Ascending aorta (tissue), 2 donors: ENCODE measurements at regions not wholly inside any gene's neighbourhood (a gene's known extent, or its start where the extent isn't known, plus 50 kb on each side); places are given as distances from the start of the nearest gene placed in this dataset.

ENCODE experiments used
- DNase-seq, 2 donors: peaks; one replicate each; pipeline ENCODE4 v3.0.0-alpha.2; 2019; ENCODE audit warnings: low spot score in 2 of 2
- H3K27ac ChIP-seq, 2 donors: fragments of 200-600 bp; sonication (generic); one replicate each; pipeline ENCODE4 v1.5.1; 2016 to 2017; ENCODE audit warnings: mild to moderate bottlenecking in 1 of 2
- H3K27me3 ChIP-seq: fragments of 200-600 bp; sonication (generic); one replicate; pipeline ENCODE4 v1.5.1; 2017
- H3K36me3 ChIP-seq, 2 donors: fragments of 200-600 bp; sonication (generic); one replicate each; pipeline ENCODE4 v1.5.1; 2016
- H3K4me1 ChIP-seq, 2 donors: fragments of 200-600 bp; sonication (generic); one replicate each; pipeline ENCODE4 v1.5.1; 2016 to 2017; ENCODE audit warnings: mild to moderate bottlenecking in 1 of 2
- H3K4me3 ChIP-seq, 2 donors: fragments of 200-600 bp; sonication (generic); one replicate each; pipeline ENCODE4 v1.5.1; 2016 to 2017; ENCODE audit warnings: mild to moderate bottlenecking in 1 of 2
- H3K9me3 ChIP-seq, 2 donors: fragments of 200-600 bp; sonication (generic); one replicate each; pipeline ENCODE4 v1.5.1; 2016
- intact Hi-C: fragments of 100-400 bp; cut with DNase I; formaldehyde crosslinking; loops from one replicate; pipeline ENCODE4 v1.15.1; 2023
- TF ChIP-seq, protein P1 (sequence below), 3 experiments: fragments of 200-600 bp in 2 of 3; fragments of 450-650 bp in 1 of 3; sonication (generic) in 2 of 3; IDR thresholded peaks; one replicate each; pipeline ENCODE4 v1.5.1; 2016 to 2019; ENCODE audit warnings: antibody characterized with exemption in 3 of 3, mild to moderate bottlenecking in 1 of 3, moderate library complexity in 1 of 3

DNA sequence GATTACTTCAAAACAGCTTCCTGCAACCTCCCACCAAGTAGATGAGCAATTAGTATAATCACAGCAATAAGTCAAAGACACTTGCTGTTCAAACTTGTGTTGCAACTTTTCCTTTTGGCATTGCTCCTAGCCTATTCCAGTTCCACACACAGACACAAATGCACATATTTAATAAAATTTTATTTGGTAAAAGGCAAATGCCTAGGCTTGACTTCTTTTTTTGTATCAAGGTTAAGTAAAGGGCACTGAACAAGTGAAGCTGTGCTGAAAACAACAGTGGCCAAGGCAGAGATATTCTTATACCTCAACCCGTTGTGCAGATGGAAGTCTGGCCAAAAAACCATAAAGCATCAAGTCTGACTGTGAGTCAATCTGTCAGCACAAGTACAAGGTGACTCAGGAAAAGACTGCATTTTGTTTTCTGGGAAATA, 708.4 kb upstream of the CITED2 start:
- DNase-seq = no peak
- Histone ChIP-seq H3K4me3 (no peak overlapping the region), H3K36me3 (no peaks in the 10 kb centered on the region), H3K27ac (no peak overlapping the region), H3K9me3 (no peaks in the 10 kb centered on the region), H3K27me3 (no peaks in the 10 kb centered on the region), H3K4me1 (peaks cover 0 to 19% of the 10 kb centered on the region in 2 donors)
- intact Hi-C loops = no loop called here
- TF ChIP-seq, protein P1, sequence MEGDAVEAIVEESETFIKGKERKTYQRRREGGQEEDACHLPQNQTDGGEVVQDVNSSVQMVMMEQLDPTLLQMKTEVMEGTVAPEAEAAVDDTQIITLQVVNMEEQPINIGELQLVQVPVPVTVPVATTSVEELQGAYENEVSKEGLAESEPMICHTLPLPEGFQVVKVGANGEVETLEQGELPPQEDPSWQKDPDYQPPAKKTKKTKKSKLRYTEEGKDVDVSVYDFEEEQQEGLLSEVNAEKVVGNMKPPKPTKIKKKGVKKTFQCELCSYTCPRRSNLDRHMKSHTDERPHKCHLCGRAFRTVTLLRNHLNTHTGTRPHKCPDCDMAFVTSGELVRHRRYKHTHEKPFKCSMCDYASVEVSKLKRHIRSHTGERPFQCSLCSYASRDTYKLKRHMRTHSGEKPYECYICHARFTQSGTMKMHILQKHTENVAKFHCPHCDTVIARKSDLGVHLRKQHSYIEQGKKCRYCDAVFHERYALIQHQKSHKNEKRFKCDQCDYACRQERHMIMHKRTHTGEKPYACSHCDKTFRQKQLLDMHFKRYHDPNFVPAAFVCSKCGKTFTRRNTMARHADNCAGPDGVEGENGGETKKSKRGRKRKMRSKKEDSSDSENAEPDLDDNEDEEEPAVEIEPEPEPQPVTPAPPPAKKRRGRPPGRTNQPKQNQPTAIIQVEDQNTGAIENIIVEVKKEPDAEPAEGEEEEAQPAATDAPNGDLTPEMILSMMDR (IDR thresholded peaks at IDR 0.05) = no peak

GRCh38 chr6:140079328-140079727, 704.9 kb upstream of the CITED2 start:
- H3K4me3 ChIP-seq = peak overlapping the region in 1 of 2 donors; percentile 3
- intact Hi-C loops = loop anchor here (2.0 to 10.0 kb wide), 6 partner anchors 97 to 905 kb away; no protein-coding TSS in a partner anchor

GRCh38 chr6:140078561-140079125, 704.2 kb upstream of the CITED2 start:
- TF ChIP-seq, protein P1 (IDR thresholded peaks at IDR 0.05) = no peak
- intact Hi-C loops = loop anchor here (2.0 to 10.0 kb wide), 6 partner anchors 96 to 906 kb away; no protein-coding TSS in a partner anchor
- peaks cover 0 to 20% of the 10 kb centered on the region in 2 donors for H3K4me1 ChIP-seq
- no peaks in the 10 kb centered on the region for H3K27me3 ChIP-seq
- H3K9me3 ChIP-seq = no peaks in the 10 kb centered on the region
- H3K4me3 ChIP-seq = peak overlapping the region; percentile 3 to 17
- no peak for DNase-seq
- H3K36me3 ChIP-seq = no peaks in the 10 kb centered on the region
- H3K27ac ChIP-seq = peak overlapping the region; percentile 73 to 77

More at GRCh38 chr6:140079328-140079727, 704.9 kb upstream of the CITED2 start:
- H3K4me1 ChIP-seq = peaks cover 0 to 20% of the 10 kb centered on the region in 2 donors
- no peaks in the 10 kb centered on the region for H3K27me3 ChIP-seq
- peak in 1 of 2 donors; percentile 72 for DNase-seq
- no peaks in the 10 kb centered on the region for H3K9me3 ChIP-seq
- H3K27ac ChIP-seq = peak overlapping the region; percentile 73 to 77
- TF ChIP-seq, protein P1 (IDR thresholded peaks at IDR 0.05) = no peak
- H3K36me3 ChIP-seq = no peaks in the 10 kb centered on the region

DNA sequence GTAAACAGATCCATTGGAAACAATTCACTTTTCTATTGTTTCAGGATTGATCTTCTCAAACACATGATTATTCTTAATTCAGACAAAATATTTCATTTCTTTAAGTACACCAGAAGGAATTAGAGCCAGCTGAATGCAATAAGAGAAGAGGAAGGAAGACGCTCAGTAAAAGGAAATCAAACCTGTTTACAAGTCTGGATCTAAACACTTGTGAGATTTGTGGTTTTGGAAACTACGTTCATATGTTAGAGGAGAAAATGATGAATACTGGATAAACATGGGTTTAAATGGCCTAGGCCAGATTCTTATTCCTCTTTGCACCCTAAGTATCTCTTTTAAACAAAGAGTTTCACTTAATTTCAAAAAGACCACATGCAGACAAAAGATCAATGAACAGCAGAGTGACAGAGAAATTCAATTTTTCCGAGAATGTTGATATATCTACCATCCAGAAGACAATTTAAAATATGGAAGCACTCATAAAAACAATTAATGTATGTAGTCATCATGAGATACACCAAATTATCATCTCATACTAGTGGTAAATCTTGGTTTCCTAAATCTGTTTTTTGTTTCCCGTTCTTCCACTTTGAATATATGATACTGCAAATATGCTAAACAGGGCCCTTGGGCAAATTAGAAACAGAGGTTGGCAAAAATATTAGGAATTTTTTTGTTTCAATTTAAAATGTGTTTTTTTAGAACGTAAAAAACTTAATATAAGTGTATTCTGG, 703.5 kb upstream of the CITED2 start:
- intact Hi-C loops = loop anchor here (2.0 to 10.0 kb wide), 6 partner anchors 96 to 907 kb away; no protein-coding TSS in a partner anchor
- H3K27ac ChIP-seq = peak overlapping the region; percentile 73 to 77
- no peak for DNase-seq
- H3K27me3 ChIP-seq = no peaks in the 10 kb centered on the region
- peaks cover 0 to 15% of the 10 kb centered on the region in 2 donors for H3K4me1 ChIP-seq
- no peaks in the 10 kb centered on the region for H3K9me3 ChIP-seq
- TF ChIP-seq, protein P1 (IDR thresholded peaks at IDR 0.05) = no peak
- no peaks in the 10 kb centered on the region for H3K36me3 ChIP-seq
- no peak overlapping the region for H3K4me3 ChIP-seq

DNA sequence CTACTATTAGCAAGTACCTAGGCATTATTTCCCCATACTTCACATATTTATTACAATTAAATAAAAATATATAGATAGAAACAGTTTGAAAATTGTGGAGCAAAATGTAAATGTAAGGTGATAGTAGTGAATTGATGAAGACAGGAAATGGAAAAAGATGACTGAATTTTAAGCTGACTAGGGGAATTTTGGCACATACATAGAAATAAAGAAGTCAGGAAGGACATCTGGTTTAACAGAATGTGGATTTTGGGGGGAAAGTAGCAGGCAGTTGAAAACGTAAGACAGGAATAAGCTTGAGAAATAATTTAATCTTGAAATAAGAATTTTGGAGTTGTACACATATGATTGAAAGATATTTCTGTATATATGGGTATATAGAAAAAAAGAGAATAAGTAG, 701.7 kb upstream of the CITED2 start:
- TF ChIP-seq, protein P1 (IDR thresholded peaks at IDR 0.05) = no peak
- Histone ChIP-seq H3K9me3 (no peaks in the 10 kb centered on the region), H3K36me3 (no peaks in the 10 kb centered on the region), H3K27me3 (no peaks in the 10 kb centered on the region), H3K27ac (no peak overlapping the region), H3K4me1 (peaks cover 0 to 24% of the 10 kb centered on the region in 2 donors), H3K4me3 (no peak overlapping the region)
- DNase-seq = no peak
- intact Hi-C loops = loop anchor here (5.0 to 10.0 kb wide), 5 partner anchors 94 to 909 kb away; no protein-coding TSS in a partner anchor
